HG03280 (cell line): ENCODE measurements at regions not wholly inside any gene's neighbourhood (a gene's known extent, or its start where the extent isn't known, plus 50 kb on each side); places are given as distances from the start of the nearest gene placed in this dataset.

Source experiments
- ATAC-seq: cut with Tn5 transposase; IDR thresholded peaks from one replicate; pipeline ENCODE4 v1.9.1; 2021; ENCODE audit warnings: mild to moderate bottlenecking, moderate library complexity; ENCODE audit not compliant: unreplicated experiment

DNA sequence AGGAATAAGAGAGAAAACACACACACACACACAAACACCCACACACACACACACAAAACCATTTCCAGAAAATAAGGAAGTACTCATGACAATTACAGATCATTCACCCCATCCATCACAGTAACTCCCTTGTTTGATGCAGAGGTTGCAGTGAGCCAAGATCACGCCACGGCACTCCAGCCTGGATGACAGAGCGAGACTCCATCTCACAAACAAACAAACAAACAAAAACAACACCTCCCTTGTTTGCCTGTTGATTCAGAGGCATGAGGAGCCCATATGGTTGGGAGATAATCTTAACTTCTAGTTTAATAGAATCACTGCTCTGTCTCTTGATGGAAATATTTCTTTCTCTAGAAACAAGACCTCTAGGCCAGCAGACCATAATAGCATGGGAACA is 2043.5 kb upstream of the AGA start:
- no peak for ATAC-seq

DNA sequence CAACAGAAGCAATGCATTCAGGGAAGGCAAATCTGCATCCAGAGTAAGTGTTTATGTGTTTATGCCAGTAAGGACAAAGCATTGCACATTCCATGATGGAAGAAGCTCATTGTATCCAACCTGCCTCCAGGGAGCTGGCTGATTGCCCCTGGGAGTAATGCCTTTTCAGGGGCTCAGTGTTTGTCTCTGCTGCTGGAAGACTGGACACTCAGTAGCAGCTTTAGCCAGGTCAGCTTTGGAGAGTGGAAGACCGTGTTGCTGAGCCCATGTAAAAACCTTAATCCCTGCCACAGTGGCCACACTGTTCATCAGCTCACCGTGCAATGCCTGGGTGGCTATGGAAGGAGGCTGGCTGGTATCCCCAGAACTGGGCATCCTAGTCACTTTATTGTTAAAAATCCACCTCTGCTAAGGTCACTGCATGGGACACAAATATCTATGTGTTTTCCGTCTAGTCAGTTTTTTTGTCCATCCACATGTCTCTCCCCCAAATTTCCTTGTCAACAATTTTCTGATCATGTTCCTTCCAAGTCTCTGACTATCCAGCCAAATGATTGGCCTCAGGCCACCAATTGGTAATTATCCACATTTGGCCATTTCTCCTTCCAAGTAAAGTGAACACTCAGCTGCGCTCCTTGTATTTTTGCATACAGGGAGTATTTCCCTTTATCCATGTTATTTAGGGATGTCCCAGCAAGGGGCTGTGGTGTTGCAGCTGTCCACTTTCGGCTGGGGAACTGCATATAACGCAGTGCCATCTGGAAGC is 2044.5 kb upstream of the AGA start:
- ATAC-seq: no peak

DNA sequence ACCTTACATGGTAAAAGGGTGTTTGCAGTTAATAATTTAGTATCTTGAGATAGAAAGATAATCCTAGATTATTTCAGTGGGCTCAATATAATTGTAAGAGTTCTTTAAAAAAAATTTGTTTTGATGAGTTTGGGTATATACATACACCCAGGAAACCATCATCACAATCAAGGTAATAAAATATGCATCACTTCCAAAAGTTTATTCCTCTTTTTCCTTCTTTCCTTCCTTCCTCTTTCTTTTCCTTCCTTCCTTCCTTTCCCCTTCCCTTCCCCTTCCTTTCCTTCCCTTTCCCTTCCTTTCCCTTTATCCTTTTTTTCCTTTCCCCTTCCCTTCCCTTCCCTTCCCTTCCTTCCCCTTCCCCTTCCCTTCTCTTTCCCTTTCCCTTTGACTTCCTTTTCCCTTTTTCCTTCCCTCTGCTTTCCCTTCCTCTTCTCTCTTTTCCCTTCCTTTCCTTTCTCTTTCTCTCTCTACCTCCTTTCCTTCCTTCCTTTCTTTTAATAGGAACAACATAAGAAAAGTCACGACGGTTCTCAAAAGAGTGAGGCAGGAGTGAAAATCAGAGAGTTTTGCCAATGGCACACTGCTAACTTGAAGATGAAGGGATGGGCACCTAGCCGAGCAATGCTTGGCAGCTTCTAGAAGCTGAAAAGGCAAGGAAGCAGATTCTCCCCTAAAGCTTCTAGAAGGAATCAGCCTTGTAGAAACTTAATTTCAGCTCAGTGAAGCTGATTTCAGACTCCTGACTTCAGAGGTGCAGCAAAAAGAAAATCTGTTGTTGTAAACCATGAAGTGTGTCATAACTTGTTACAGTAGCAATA is 2050.2 kb upstream of the AGA start:
- ATAC-seq: no peak

DNA sequence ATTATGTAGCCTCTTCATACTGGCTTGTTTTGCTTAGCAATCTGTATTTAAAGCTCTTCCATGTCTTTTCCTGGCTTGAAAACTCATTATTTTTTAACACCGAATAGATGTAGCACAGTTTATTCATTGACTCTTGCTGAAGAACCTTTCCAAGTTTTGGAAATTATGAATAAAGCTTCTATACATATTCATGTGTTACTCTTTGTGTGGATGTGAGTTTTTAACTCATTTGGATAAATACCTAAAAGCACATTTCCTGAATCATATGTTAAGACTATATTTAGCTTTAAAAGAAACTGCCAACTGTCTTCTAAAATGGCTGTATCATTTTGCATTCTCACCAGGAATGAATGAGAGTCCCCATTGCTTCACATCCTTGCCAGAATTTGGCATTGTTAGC is 2061.7 kb upstream of the AGA start:
- ATAC-seq: no peak

DNA sequence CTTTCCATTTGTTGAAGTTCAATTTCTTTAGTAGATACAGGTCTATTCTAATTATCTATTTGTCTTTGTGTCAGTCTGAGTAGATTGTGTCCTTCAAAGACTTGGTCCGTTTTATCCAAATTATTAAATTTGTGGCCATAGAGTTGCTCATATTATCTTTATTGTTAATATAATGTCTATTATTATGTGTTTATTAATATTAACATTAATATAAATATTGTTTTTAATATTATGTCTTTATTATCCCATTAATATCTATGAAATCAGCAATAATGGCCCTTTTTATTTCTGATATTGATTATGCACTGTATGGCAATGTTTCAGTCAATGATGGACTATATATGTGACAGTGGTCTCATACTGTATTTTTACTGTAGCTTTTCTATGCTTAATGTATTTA is 2067.3 kb upstream of the AGA start:
- no peak for ATAC-seq

DNA sequence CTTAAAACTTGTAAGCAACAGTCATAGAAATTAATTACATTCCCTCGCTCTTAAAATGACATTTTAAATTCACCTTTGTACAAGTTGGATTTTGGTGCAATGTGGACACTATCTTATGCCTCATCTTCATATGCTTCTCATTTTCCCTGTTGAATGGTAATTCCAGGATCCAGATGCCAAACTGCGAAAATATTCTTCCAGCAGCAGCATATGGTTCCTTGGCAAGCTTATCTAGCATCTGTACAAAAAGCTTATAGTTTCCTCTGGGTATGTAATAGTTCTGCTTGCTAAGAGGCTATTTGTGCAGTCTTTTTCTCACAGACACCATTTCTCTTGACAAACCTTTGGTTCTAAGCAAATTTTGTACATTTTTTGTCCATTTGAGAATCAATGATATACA is 2079.7 kb upstream of the AGA start:
- no peak for ATAC-seq

DNA sequence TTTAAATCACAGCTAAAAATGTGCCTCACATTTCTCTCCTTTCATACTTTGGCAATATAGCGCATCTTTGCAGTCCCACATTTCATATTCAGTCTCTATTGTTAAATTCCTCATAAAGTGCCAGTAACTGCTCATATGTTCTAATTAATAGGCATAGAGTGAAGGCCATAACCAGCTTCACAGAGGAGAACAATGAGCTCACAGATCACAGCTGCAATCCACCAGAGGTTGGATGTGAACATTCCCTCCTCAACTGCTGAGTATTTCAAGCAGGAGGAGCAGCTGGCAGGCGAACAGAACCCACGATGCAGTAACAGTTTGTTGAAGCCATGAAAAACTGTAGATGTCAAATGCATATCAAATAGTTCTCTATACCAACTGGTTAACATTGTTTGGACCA is 2088.7 kb upstream of the AGA start:
- no peak for ATAC-seq

DNA sequence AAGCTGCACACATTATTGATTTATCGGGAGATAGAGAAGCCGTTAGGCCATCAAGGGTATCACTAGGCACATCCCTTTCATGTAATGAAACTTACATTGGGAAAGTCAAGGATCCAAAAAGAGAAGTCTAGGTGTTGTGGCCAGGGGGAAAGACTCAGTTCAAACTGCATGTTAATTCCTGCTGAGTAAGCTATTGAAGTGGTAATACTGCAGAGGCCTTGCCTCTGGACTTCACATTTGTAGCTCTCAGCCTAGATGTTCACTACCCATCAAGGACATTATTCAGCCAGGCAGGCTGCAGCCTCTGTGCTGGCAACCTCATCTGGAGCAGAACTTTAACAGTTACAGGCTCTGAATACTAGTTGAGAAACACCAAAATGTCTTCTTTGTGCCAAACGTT is 2094.5 kb upstream of the AGA start:
- ATAC-seq: no peak

DNA sequence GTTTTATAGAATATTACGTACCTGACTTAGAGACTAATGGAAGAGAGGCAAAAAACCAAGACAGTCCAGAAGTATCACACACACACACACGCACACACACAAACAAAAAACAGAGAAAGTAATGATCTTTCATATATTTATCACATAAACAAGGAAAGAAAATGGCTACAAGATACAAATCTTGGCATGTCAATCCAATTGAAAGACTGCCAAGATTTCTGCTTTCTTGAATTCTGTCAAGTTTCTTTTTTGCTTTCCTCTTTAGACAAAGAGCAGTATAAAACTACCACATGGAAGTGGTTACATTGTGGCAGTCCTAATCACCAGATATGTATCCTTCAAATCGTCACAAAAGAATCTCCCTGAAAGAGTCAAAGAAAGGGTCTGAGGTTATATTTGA is 2097.4 kb upstream of the AGA start:
- no peak for ATAC-seq

DNA sequence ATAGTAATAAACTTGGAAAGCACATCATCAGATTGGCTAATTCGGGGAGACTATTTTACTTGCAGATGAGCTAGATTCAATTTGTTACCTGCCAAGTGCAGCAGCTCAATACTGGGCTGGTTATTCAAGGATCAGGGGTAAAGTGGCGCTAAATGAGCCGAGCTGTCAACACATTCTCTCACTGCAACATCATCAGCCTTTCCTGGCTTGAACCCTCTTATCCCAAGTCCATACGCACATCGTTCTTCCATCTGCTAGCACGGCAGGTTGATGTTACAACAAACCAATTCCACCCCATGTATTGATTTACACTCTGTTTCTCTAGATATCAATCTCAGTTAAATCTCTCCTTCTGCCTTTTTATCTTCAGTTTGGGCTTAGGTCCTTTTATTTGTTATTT is 2101.5 kb upstream of the AGA start:
- ATAC-seq: no peak

DNA sequence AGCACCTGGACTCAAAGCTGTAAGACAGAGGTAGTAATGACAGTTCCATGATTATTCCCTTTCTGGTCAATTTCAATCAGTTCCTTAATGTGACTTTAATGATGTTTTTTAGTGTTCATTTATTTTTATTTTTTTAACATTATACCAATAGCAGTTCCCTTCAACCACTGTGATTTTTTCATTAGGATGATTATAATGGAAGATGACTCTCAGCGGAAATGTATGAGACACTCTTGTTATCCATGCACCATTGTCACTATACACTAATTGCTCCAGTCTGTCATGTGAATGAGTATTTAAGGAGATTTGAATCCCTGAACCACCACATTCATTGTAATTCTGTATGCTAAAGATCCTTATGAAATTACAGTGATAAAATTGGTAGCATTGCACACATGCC is 2102.3 kb upstream of the AGA start:
- no peak for ATAC-seq

DNA sequence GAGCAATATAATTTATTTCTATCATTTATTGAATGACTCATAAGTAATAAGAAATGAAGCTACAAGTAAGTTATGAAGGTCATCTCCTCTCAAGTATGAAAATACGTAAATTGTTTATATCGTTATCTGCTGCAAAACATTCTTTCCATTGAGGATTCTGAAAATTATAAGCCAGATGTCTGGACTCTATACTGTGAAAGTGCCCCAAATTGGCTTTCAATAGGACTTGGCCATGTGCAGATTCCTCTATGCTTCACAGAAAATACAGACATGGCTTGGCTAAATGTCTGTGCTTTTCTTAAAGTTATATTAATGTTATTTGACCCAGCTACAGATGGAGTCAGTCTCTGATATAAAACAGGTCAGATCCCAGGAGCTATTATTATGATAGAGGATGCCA is 2109.9 kb upstream of the AGA start:
- ATAC-seq: no peak

DNA sequence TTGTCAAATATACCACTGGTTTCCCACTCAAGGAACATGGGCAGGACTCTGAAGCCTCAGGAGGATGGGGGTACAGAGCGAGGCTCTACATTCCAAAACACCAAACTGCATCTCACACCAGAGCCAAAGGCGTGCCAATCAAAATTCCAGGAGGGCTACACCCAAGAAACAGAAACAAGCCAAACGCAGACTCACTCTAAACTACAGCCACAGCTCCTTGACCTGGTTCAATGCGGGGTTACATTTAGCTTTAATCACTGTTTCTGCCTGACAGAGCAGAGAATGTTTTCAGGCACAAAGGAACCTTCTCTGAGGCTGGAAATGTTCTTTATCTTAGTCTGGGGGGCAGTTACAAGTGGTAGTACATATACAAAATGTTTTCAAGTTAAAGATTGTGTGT is 2121.5 kb upstream of the AGA start:
- no peak for ATAC-seq

DNA sequence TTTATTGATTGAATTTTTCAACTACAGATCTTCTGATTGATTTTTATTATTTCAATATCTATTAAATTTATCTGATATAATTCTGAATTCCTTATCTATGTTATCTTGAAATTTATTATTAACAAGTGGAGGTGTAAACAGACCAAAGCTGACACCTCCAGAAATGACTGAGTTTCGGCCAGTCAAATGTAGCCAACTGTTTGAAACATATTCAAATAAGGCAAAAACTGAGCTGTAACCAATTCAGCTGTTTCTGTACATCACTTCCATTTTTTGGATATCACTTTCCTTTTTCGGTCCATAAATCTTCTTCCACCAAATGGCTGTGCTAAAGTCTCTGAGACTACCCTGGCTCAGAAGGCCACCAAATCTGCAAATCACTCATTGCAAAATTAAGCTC is 2127.3 kb upstream of the AGA start:
- no peak for ATAC-seq

DNA sequence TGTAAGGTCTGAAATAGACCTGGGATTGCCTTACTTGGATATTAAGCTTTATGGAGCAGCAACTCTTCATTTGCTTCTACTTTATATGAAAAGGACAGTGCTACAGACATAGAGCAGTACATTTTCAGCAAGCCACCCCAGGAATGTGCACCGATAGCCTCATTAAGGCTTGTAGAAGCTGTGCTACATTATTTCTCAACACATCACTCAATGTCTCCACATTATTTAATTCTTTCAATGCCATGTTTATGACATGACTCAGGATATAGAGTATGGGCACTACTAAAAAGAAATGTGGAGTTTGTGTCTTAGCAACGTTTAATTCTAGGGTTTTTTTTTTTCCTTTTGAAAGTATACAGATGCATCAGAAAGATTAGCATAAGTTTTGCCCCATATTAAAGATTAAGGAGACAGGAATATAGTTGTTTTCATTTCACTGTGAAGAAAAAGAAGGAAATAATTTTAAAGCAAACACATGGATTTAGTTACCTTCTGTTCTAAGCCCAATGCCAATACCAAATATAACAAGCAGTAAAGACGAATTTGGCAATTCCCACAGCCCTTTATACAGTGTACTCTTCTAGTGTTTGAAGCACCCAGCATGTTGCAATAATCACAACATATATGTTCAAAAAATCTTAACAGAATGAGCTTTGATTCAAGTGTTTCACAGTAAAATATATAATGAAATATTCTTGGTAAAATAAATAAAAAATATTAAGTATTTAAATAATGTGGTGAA is 2140.1 kb upstream of the AGA start:
- no peak for ATAC-seq

DNA sequence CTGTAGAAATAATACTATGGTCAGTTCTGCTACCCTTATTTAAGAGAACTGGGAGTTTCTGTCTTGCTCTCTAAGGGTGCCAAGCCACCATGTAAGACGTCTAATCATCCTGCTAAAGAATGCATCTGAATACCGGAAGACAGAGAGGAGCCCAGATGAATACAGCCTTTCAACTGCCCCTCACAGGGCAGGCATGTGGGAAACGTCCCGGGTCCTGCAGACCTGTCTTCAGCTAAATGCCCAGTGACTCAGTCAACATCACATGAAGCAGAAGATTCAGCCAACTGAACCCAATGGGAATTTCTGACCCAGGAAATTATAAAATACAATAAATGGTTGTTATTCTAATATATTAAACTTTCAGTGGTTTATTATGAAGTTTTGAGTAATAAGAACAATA is 2141.0 kb upstream of the AGA start:
- no peak for ATAC-seq

DNA sequence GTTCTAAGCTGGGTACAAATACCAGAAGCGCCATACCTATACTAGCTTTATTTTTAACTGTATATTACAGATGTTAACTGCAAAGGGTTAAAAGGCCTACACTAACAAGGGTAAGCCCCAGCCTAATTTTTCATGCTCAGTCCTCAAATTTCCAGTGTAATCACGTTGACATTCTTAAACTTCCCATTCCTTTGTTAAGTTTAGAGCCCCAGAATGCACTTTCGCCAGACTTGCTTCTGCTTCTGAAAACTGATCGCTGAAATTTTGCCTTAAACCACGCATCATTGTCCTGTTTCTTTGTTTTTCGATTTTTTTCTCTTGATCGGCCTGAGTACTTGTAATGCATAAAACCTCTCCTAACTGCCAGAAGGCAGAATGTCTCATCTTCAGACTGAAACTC is 2141.9 kb upstream of the AGA start:
- ATAC-seq: no peak

DNA sequence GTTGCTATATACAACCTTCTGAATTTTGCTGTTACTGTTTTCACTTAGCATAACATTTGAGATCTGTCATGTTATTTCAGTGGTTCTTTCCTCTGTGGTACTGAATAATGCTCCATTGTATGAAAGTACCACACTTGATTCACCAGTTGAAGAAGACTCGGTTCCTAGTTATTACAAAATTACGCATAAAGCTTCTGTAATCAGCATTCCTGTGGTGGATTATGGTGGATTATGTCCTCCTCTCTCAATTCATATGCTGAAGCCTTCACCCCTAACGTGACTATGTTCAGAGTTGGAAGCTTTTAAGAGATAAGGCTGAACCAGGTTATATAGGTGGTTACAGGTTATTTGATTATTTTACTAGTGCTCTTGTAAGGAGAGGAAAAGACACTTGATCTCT is 2143.5 kb upstream of the AGA start:
- no peak for ATAC-seq

DNA sequence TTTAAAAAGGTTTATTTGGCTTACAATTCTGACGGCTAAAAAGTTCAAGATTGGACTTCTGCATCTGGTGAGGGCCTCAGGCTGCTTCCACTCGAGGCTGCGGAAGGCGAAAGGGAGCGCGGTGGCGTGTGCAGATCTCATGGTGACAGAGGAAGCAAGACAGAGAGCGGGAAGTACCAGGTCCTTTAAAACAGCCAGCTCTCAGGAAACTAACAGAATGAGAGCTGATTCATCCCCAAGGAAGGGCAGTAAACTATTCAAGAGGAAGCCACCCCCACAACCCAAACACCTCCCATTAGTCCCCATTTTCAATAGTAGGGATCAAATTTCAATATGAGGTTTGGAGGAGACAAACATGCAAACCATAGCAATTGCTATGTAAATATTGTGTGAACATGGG is 2144.2 kb upstream of the AGA start:
- ATAC-seq: no peak

DNA sequence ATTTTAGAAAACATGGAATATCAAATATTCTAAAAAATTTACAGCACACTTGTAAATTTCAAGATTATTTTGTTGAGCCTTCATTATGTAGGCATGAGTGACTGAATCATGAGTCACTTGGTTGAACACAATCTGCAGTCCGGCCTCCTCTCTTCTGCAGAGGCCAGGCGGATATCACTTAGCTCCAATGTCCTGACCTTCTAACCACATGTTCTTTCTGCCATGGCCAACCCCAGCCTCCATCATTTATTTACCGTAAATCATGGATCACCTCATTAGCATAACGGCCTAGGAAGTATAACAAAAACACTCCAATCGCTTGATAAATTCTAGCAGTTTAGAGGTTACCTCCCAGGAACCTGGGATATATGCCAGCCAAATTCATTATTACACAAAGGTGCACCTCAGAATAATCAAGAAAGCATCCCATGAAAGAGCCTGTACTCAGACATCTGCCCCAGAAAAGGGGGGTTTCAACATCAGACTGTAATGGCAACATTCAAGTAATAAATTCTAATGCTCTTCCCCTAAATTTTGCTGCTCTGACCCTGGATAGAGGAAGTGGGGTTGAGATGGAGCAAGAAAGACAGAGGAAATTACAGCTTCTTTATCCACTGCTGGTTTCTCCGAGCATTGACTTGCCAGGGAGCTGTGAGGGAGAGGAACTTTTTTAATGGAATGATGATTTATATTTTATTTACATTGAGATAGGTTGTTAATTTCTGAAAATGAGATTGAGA is 2153.6 kb upstream of the AGA start:
- ATAC-seq: no peak

DNA sequence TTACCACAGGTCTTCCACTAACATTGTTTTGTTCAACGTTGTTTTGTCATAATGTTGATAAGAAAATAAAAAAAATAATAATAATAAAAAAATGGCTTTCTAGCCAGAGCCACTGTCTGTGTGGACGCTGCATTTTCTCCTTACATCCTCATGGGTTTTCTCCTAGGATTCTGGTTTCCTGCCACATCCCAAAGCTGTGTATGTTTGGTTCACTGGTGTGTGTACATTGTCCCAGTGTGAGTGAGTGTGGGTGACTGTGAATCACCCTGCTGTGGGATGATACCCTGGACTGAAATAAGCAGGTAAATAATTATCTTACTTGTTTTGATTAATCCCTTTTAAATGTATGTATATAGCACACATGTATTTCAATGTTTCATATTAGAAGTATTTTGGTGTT is 2154.4 kb upstream of the AGA start:
- no peak for ATAC-seq
